ENCODE measurements at regions not wholly inside any gene's neighbourhood (a gene's known extent, or its start where the extent isn't known, plus 50 kb on each side); places are given as distances from the start of the nearest gene placed in this dataset.
A peak's percentile ranks its signal among the peaks of the same experiment; 100 is the strongest.

DNA sequence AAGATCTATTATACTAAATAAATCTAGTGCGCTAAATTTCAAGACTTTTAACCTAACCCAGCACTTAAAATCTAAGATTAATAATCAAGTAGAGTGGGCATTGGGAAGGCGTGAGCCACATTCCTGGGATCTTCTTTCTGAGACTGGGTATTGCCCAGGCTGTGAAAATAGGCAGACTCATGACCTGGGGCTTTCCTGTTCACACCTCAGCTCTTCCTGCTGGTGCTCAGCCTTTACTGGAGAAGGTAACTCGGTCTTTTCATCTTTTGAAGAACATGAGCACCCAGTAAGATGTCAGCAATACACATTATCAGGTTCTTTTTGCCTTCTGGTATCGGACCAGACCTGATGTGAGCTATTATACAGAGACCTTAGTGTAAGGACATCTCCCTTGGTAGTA, 500.5 kb downstream of the PLCL1 start:
- H3K4me1 ChIP-seq = no peaks in the 10 kb centered on the region
- intact Hi-C loops (cut with DNase I) = no loop called here
- no peaks in the 10 kb centered on the region for H3K9me3 ChIP-seq
- H3K36me3 ChIP-seq = no peaks in the 10 kb centered on the region
- ATAC-seq (no peak), DNase-seq (no peak)
- H3K27me3 ChIP-seq = peaks cover 0 to 21% of the 10 kb centered on the region in 2 donors
- H3K27ac ChIP-seq = no peak overlapping the region
- H3K4me3 ChIP-seq = no peak overlapping the region
- TF ChIP-seq, protein P1, sequence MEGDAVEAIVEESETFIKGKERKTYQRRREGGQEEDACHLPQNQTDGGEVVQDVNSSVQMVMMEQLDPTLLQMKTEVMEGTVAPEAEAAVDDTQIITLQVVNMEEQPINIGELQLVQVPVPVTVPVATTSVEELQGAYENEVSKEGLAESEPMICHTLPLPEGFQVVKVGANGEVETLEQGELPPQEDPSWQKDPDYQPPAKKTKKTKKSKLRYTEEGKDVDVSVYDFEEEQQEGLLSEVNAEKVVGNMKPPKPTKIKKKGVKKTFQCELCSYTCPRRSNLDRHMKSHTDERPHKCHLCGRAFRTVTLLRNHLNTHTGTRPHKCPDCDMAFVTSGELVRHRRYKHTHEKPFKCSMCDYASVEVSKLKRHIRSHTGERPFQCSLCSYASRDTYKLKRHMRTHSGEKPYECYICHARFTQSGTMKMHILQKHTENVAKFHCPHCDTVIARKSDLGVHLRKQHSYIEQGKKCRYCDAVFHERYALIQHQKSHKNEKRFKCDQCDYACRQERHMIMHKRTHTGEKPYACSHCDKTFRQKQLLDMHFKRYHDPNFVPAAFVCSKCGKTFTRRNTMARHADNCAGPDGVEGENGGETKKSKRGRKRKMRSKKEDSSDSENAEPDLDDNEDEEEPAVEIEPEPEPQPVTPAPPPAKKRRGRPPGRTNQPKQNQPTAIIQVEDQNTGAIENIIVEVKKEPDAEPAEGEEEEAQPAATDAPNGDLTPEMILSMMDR (IDR thresholded peaks at IDR 0.05) = no peak

DNA sequence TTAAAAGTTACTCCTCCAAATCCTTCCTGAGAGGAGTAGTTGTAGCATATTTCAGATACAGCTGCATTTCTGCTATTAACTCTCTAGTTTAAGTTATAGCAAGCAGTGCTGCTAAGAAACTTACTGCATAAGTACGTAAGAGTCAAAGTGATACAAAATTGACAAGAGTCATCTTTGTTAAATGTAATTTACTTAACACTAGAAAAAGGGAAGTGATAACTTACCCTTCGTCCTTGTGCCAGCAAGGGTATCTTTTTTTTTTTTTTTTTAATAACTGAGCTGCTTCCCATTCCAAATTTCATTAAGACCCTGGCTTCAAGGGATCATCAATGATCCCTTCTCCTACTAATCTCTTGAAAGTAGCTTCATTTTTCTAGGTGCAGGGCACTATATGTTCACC, 493.0 kb downstream of the PLCL1 start:
- peaks cover 0 to under 1% of the 10 kb centered on the region in 2 donors for H3K27me3 ChIP-seq
- no peak overlapping the region for H3K4me3 ChIP-seq
- H3K9me3 ChIP-seq = no peaks in the 10 kb centered on the region
- intact Hi-C loops (cut with DNase I) = loop anchor here in 1 of 2 donors (5.0 kb wide), 1 partner anchor 495 kb away; the partner anchor contains the start of gene PLCL1
- DNase-seq (no peak), ATAC-seq (no peak)
- H3K27ac ChIP-seq = no peak overlapping the region
- H3K4me1 ChIP-seq = no peaks in the 10 kb centered on the region
- H3K36me3 ChIP-seq = no peaks in the 10 kb centered on the region
- TF ChIP-seq, protein P1 (IDR thresholded peaks at IDR 0.05) = no peak

DNA sequence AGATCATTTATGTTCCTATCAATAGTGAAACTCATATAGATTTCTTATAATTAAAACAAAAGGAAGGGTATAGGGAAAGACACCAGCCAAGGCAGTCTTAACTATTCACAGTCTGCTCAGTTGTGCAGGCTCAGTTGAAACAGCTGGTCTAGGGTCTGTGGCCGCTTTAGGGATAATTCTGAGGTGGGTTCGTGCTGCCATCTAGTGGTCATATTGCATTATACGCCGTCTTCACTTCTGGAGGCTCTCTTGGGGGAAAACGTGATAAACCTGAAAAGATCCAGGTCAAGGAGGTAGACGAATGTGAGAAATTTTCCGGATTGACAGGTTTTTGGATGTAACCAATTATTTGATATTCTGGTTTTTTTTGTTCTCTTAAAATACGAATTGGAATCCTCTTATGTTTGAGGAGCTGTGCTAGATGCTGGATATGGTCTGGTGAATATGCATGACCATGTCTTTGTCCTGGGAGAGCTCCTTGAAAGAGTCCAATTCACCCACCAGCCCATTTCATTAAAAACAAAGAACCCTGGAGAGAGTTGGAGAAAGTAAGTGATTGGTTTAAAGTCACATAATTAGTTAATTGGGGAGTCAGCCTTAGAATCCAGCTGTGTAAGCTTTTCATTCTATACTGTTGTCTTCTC, 492.4 kb downstream of the PLCL1 start:
- DNase-seq (peak in 2 of 4 donors; percentile 68 to 84), ATAC-seq (peak; percentile 84)
- TF ChIP-seq, protein P1 (IDR thresholded peaks at IDR 0.05) = peak; percentile 68 to 79
- Histone ChIP-seq H3K9me3 (no peaks in the 10 kb centered on the region), H3K4me1 (no peaks in the 10 kb centered on the region), H3K27me3 (no peaks in the 10 kb centered on the region), H3K27ac (no peak overlapping the region), H3K4me3 (no peak overlapping the region), H3K36me3 (no peaks in the 10 kb centered on the region)
- intact Hi-C loops (cut with DNase I) = loop anchor here in 1 of 2 donors (5.0 kb wide), 1 partner anchor 494 kb away; the partner anchor contains the start of gene PLCL1

DNA sequence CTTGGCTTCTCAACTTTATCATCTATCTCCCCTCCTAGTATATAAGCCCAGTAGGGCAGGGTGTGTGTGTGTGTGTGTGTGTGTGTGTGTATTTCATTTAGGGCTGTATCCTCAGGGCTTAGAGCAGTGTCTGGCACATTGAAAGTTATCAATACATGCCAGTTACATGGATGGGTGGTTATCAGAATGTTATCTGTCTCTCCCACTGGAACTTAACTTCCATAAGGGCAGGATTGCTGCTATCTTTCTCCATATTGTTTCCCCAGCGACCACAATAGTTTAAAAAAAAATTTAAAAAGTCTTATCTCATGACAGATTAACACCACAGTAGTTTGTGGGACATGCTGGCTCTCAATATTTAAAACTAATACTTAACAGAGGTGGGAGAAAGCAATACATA, 488.9 kb downstream of the PLCL1 start:
- ATAC-seq (no peak), DNase-seq (no peak)
- Histone ChIP-seq H3K27me3 (no peaks in the 10 kb centered on the region), H3K4me1 (no peaks in the 10 kb centered on the region), H3K36me3 (no peaks in the 10 kb centered on the region), H3K4me3 (no peak overlapping the region), H3K9me3 (no peaks in the 10 kb centered on the region), H3K27ac (no peak overlapping the region)
- TF ChIP-seq, protein P1 (IDR thresholded peaks at IDR 0.05) = no peak
- intact Hi-C loops (cut with DNase I) = no loop called here

DNA sequence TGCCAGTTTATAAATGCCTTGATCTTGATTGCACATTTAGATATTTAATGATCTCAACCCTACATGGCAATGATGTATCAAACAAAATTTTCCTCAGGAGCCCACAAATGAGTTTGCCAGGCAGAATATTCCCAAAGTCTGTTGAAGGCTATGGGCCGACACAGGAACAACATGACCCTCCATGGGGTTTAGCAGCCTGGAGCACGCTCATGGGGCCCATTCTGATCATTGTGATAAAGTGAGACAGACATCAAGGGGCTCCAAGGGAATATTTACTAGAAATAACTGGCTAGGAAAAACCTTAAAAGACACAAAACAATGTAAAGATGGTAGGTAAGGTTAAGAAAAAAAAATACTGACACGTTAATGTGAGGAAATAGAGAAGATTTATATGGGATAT, 485.4 kb downstream of the PLCL1 start:
- TF ChIP-seq, protein P1 (IDR thresholded peaks at IDR 0.05) = no peak
- H3K27me3 ChIP-seq = no peaks in the 10 kb centered on the region
- no peaks in the 10 kb centered on the region for H3K4me1 ChIP-seq
- DNase-seq = no peak
- intact Hi-C loops (cut with DNase I) = no loop called here
- H3K27ac ChIP-seq = no peak overlapping the region
- no peaks in the 10 kb centered on the region for H3K36me3 ChIP-seq
- H3K9me3 ChIP-seq = no peaks in the 10 kb centered on the region
- H3K4me3 ChIP-seq = no peak overlapping the region
- no peak for ATAC-seq
